SJCRH30 (cell line): ENCODE measurements at regions not wholly inside any gene's neighbourhood (a gene's known extent, or its start where the extent isn't known, plus 50 kb on each side); places are given as distances from the start of the nearest gene placed in this dataset.
A peak's percentile ranks its signal among the peaks of the same experiment; 100 is the strongest.
"Not testable (repeated sequence)": the region's sequence is repeated elsewhere in the genome, so short reads cannot be mapped to it uniquely, and the experiment has no call there.

Source experiments
- DNase-seq, 2 experiments: peaks; one replicate each; pipeline ENCODE4 v3.0.0-alpha.2; 2015 to 2020
- H3K27ac ChIP-seq: fragments of 250-450 bp; sonication (Bioruptor Pico); 2 replicates; pipeline ENCODE4 v1.5.1; 2020; ENCODE audit warnings: mild to moderate bottlenecking, moderate library complexity
- H3K27me3 ChIP-seq: fragments of 250-450 bp; sonication (Bioruptor Pico); 2 replicates; pipeline ENCODE4 v1.5.1; 2020; ENCODE audit warnings: mild to moderate bottlenecking, moderate library complexity
- H3K36me3 ChIP-seq: fragments of 250-450 bp; sonication (Bioruptor Pico); 2 replicates; pipeline ENCODE4 v1.5.1; 2020; ENCODE audit warnings: mild to moderate bottlenecking, moderate library complexity
- H3K4me1 ChIP-seq: fragments of 250-450 bp; sonication (Bioruptor Pico); 2 replicates; pipeline ENCODE4 v1.5.1; 2020; ENCODE audit warnings: mild to moderate bottlenecking, moderate library complexity
- H3K4me3 ChIP-seq: fragments of 250-450 bp; sonication (Bioruptor Pico); 2 replicates; pipeline ENCODE4 v1.5.1; 2020; ENCODE audit warnings: mild to moderate bottlenecking, moderate library complexity
- H3K9me3 ChIP-seq: fragments of 250-450 bp; sonication (Bioruptor Pico); replicated peaks from 2 replicates; pipeline ENCODE4 v1.5.1; 2020; ENCODE audit warnings: mild to moderate bottlenecking, moderate library complexity

- H3K36me3 ChIP-seq, result no peaks in the 10 kb centered on the region
Observed at GRCh38 chr13:55977436-55977835, 1163.3 kb upstream of the PRR20A start.

GRCh38 chr13:55981381-55981780 lies 1159.3 kb upstream of the PRR20A start:
- Histone ChIP-seq H3K4me1 (no peaks in the 10 kb centered on the region), H3K27ac (no peak overlapping the region), H3K4me3 (no peak overlapping the region), H3K36me3 (no peaks in the 10 kb centered on the region), H3K9me3 (no peaks in the 10 kb centered on the region), H3K27me3 (no peaks in the 10 kb centered on the region)
- no peak for DNase-seq

More at GRCh38 chr13:55977436-55977835, 1163.3 kb upstream of the PRR20A start:
- H3K27ac ChIP-seq, result no peak overlapping the region
- H3K27me3 ChIP-seq, result no peaks in the 10 kb centered on the region
- no peaks in the 10 kb centered on the region for H3K4me1 ChIP-seq
- DNase-seq, result no peak
- H3K4me3 ChIP-seq, result no peak overlapping the region
- H3K9me3 ChIP-seq, result no peaks in the 10 kb centered on the region

GRCh38 chr13:55984026-55984425 lies 1156.7 kb upstream of the PRR20A start:
- not testable (repeated sequence) for DNase-seq, H3K9me3 ChIP-seq, H3K4me1 ChIP-seq, H3K27ac ChIP-seq, H3K4me3 ChIP-seq, H3K36me3 ChIP-seq, H3K27me3 ChIP-seq

GRCh38 chr13:55990631-55991030 lies 1150.1 kb upstream of the PRR20A start:
- Histone ChIP-seq H3K4me3 (no peak overlapping the region), H3K4me1 (no peaks in the 10 kb centered on the region), H3K36me3 (no peaks in the 10 kb centered on the region), H3K27me3 (no peaks in the 10 kb centered on the region), H3K9me3 (no peaks in the 10 kb centered on the region), H3K27ac (no peak overlapping the region)
- no peak for DNase-seq

GRCh38 chr13:55991666-55992065 lies 1149.1 kb upstream of the PRR20A start:
- Histone ChIP-seq H3K4me1 (no peaks in the 10 kb centered on the region), H3K27ac (no peak overlapping the region), H3K9me3 (no peaks in the 10 kb centered on the region), H3K4me3 (no peak overlapping the region), H3K27me3 (no peaks in the 10 kb centered on the region), H3K36me3 (no peaks in the 10 kb centered on the region)
- no peak for DNase-seq

- Histone ChIP-seq H3K27me3 (no peaks in the 10 kb centered on the region), H3K27ac (no peak overlapping the region), H3K9me3 (no peaks in the 10 kb centered on the region), H3K4me1 (no peaks in the 10 kb centered on the region), H3K4me3 (no peak overlapping the region), H3K36me3 (no peaks in the 10 kb centered on the region)
- no peak for DNase-seq
Observed at GRCh38 chr13:55992145-55992544, 1148.6 kb upstream of the PRR20A start.

GRCh38 chr13:55999709-56000108 lies 1141.0 kb upstream of the PRR20A start:
- H3K36me3 ChIP-seq, result no peaks in the 10 kb centered on the region
- H3K27me3 ChIP-seq, result no peaks in the 10 kb centered on the region
- DNase-seq, result peak; percentile 5 to 20
- no peaks in the 10 kb centered on the region for H3K9me3 ChIP-seq
- no peaks in the 10 kb centered on the region for H3K4me1 ChIP-seq
- H3K4me3 ChIP-seq, result no peak overlapping the region
- H3K27ac ChIP-seq, result no peak overlapping the region

GRCh38 chr13:56009418-56009817 lies 1131.3 kb upstream of the PRR20A start:
- Histone ChIP-seq H3K27ac (no peak overlapping the region), H3K4me3 (no peak overlapping the region), H3K36me3 (no peaks in the 10 kb centered on the region), H3K27me3 (no peaks in the 10 kb centered on the region), H3K9me3 (no peaks in the 10 kb centered on the region), H3K4me1 (no peaks in the 10 kb centered on the region)
- no peak for DNase-seq

GRCh38 chr13:56012644-56013043 lies 1128.1 kb upstream of the PRR20A start:
- no peaks in the 10 kb centered on the region for H3K9me3 ChIP-seq
- H3K36me3 ChIP-seq, result no peaks in the 10 kb centered on the region
- no peak overlapping the region for H3K4me3 ChIP-seq
- no peaks in the 10 kb centered on the region for H3K27me3 ChIP-seq
- H3K27ac ChIP-seq, result no peak overlapping the region
- no peaks in the 10 kb centered on the region for H3K4me1 ChIP-seq
- DNase-seq, result no peak

- Histone ChIP-seq H3K4me3 (no peak overlapping the region), H3K4me1 (no peaks in the 10 kb centered on the region), H3K36me3 (no peaks in the 10 kb centered on the region), H3K27ac (no peak overlapping the region), H3K27me3 (no peaks in the 10 kb centered on the region), H3K9me3 (no peaks in the 10 kb centered on the region)
- DNase-seq, result no peak
Observed at GRCh38 chr13:56015919-56016318, 1124.8 kb upstream of the PRR20A start.

GRCh38 chr13:56019606-56020005 lies 1121.1 kb upstream of the PRR20A start:
- H3K36me3 ChIP-seq, result no peaks in the 10 kb centered on the region
- no peak for DNase-seq
- H3K27me3 ChIP-seq, result no peaks in the 10 kb centered on the region
- no peak overlapping the region for H3K27ac ChIP-seq
- no peak overlapping the region for H3K4me3 ChIP-seq
- H3K4me1 ChIP-seq, result no peaks in the 10 kb centered on the region
- H3K9me3 ChIP-seq, result no peaks in the 10 kb centered on the region

- H3K4me3 ChIP-seq, result no peak overlapping the region
- H3K9me3 ChIP-seq, result no peaks in the 10 kb centered on the region
- DNase-seq, result no peak
- no peaks in the 10 kb centered on the region for H3K36me3 ChIP-seq
- no peaks in the 10 kb centered on the region for H3K4me1 ChIP-seq
- H3K27ac ChIP-seq, result no peak overlapping the region
- no peaks in the 10 kb centered on the region for H3K27me3 ChIP-seq
Observed at GRCh38 chr13:56020425-56020824, 1120.3 kb upstream of the PRR20A start.

- no peak for DNase-seq
- Histone ChIP-seq H3K9me3 (no peaks in the 10 kb centered on the region), H3K27ac (no peak overlapping the region), H3K27me3 (no peaks in the 10 kb centered on the region; the same call in 1 of the 2 replicates), H3K4me1 (no peaks in the 10 kb centered on the region), H3K36me3 (no peaks in the 10 kb centered on the region), H3K4me3 (no peak overlapping the region)
Observed at GRCh38 chr13:56039992-56040391, 1100.7 kb upstream of the PRR20A start.

GRCh38 chr13:56066321-56066720 lies 1074.4 kb upstream of the PRR20A start:
- H3K4me3 ChIP-seq, result no peak overlapping the region
- no peaks in the 10 kb centered on the region for H3K36me3 ChIP-seq
- no peak for DNase-seq
- no peaks in the 10 kb centered on the region for H3K4me1 ChIP-seq
- H3K27me3 ChIP-seq, result no peaks in the 10 kb centered on the region
- H3K27ac ChIP-seq, result no peak overlapping the region
- H3K9me3 ChIP-seq, result no peaks in the 10 kb centered on the region

- H3K36me3 ChIP-seq, result no peaks in the 10 kb centered on the region
- H3K27ac ChIP-seq, result no peak overlapping the region
- H3K4me3 ChIP-seq, result no peak overlapping the region
- H3K9me3 ChIP-seq, result no peaks in the 10 kb centered on the region
- H3K27me3 ChIP-seq, result no peaks in the 10 kb centered on the region
- no peak for DNase-seq
- no peaks in the 10 kb centered on the region for H3K4me1 ChIP-seq
Observed at GRCh38 chr13:56102641-56103040, 1038.1 kb upstream of the PRR20A start.

- Histone ChIP-seq H3K36me3 (no peaks in the 10 kb centered on the region), H3K4me1 (no peaks in the 10 kb centered on the region), H3K9me3 (no peaks in the 10 kb centered on the region), H3K27ac (no peak overlapping the region), H3K4me3 (no peak overlapping the region), H3K27me3 (no peaks in the 10 kb centered on the region)
- no peak for DNase-seq
Observed at GRCh38 chr13:56110751-56111150, 1030.0 kb upstream of the PRR20A start.

- H3K27me3 ChIP-seq, result no peaks in the 10 kb centered on the region
- H3K27ac ChIP-seq, result no peak overlapping the region
- no peak overlapping the region for H3K4me3 ChIP-seq
- no peak for DNase-seq
- no peaks in the 10 kb centered on the region for H3K4me1 ChIP-seq
- H3K36me3 ChIP-seq, result no peaks in the 10 kb centered on the region
- H3K9me3 ChIP-seq, result no peaks in the 10 kb centered on the region
Observed at GRCh38 chr13:56134524-56134923, 1006.2 kb upstream of the PRR20A start.
